RWPE1 (cell line): ENCODE measurements at regions not wholly inside any gene's neighbourhood (a gene's known extent, or its start where the extent isn't known, plus 50 kb on each side); places are given as distances from the start of the nearest gene placed in this dataset.

ENCODE experiments used
- CTCF ChIA-PET: fragments of 350-600 bp; sonication (Branson Sonifier 250); formaldehyde crosslinking; extraction: SDS; loops from one replicate; lab custom pipeline; 2021; lab: Yijun Ruan, JAX
- POLR2A ChIA-PET: fragments of 400-600 bp; formaldehyde crosslinking; extraction: SDS; loops from one replicate; lab custom pipeline; 2020; ENCODE audit warnings: antibody characterized with exemption; ENCODE audit not compliant: low non-redundant PET; lab: Yijun Ruan, JAX
- DNase-seq: peaks from one replicate; pipeline ENCODE4 v3.0.0; 2012; ENCODE audit warnings: low spot score
- H3K27ac ChIP-seq: fragments of 450-650 bp; 2 replicates; pipeline ENCODE4 v1.5.1; 2017
- CTCF ChIP-seq: fragments of 450-650 bp; conservative IDR thresholded peaks from 2 replicates; pipeline ENCODE4 v1.5.1; 2017; ENCODE audit warnings: low read depth, mild to moderate bottlenecking

GRCh38 chr2:221097568-221097915, 474.6 kb downstream of the EPHA4 start:
- H3K27ac ChIP-seq: peak overlapping the region; percentile 90
- TF ChIP-seq CTCF: no peak
- peak; percentile 79 for DNase-seq
- CTCF ChIA-PET: no interaction called here
- POLR2A ChIA-PET: no interaction called here

- peak overlapping the region; percentile 90 for H3K27ac ChIP-seq
- CTCF ChIA-PET: no interaction called here
- POLR2A ChIA-PET: no interaction called here
- no peak for DNase-seq
- no peak for TF ChIP-seq CTCF
Observed at GRCh38 chr2:221097949-221098348, 474.2 kb downstream of the EPHA4 start.

GRCh38 chr2:221100467-221101089, 471.5 kb downstream of the EPHA4 start:
- no peak overlapping the region for H3K27ac ChIP-seq
- ChIA-PET CTCF (interaction anchor here (0.6 to 1.0 kb wide), 2 partner anchors 149 to 473 kb away, joined by 3 to 4 read pairs; no protein-coding TSS in a partner anchor), POLR2A (no interaction called here)
- no peak for DNase-seq
- TF ChIP-seq CTCF: no peak

- H3K27ac ChIP-seq: no peak overlapping the region
- ChIA-PET POLR2A (no interaction called here), CTCF (no interaction called here)
- no peak for TF ChIP-seq CTCF
- no peak for DNase-seq
Observed at GRCh38 chr2:221102896-221103688, 469.0 kb downstream of the EPHA4 start.

GRCh38 chr2:221103930-221104329, 468.2 kb downstream of the EPHA4 start:
- DNase-seq: no peak
- no peak for TF ChIP-seq CTCF
- peak overlapping the region; percentile 67 for H3K27ac ChIP-seq
- ChIA-PET POLR2A (no interaction called here), CTCF (no interaction called here)

- DNase-seq: peak; percentile 5
- POLR2A ChIA-PET: no interaction called here
- no peak for TF ChIP-seq CTCF
- H3K27ac ChIP-seq: peak overlapping the region; percentile 67
- CTCF ChIA-PET: no interaction called here
Observed at GRCh38 chr2:221104361-221104811, 467.7 kb downstream of the EPHA4 start.
